ENCODE measurements at regions not wholly inside any gene's neighbourhood (a gene's known extent, or its start where the extent isn't known, plus 50 kb on each side); places are given as distances from the start of the nearest gene placed in this dataset.

DNA sequence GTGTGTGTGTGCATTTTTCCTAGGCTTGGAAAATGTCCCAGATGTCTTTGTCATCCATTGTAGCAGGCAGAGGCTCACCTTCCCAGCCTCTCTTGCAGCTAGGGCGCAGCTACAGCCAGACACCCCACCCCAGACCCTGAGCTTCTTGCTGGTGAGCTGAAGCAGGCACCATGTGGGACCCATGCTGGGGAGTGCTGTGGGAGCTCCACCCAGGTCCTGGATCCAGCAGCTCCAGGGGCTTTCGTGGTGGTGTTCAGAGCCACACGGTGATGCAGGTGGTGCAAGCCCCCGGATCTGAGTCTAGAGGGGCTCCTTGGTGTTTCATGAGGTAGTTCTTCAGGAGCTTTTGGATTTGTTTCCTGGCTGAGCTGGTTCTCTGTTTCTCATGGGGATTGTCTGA is 56.0 kb upstream of the ZFP64 start:
- WGBS, 2 donors, result 88 to 94% methylated on average over 4 of the region's 4 CpGs
- no peak overlapping the region for H3K4me3 ChIP-seq
- no peak for DNase-seq
- H3K9me3 ChIP-seq, result no peaks in the 10 kb centered on the region
- intact Hi-C loops (cut with DNase I), result no loop called here
- no peaks in the 10 kb centered on the region for H3K27me3 ChIP-seq
- H3K36me3 ChIP-seq, result no peaks in the 10 kb centered on the region
- no peak overlapping the region for H3K27ac ChIP-seq
- TF ChIP-seq POLR2AphosphoS5 (IDR thresholded peaks at IDR 0.05) (no peak), POLR2A (IDR thresholded peaks at IDR 0.05) (no peak), EP300 (IDR thresholded peaks at IDR 0.05) (no peak)
- TF ChIP-seq, protein P1, sequence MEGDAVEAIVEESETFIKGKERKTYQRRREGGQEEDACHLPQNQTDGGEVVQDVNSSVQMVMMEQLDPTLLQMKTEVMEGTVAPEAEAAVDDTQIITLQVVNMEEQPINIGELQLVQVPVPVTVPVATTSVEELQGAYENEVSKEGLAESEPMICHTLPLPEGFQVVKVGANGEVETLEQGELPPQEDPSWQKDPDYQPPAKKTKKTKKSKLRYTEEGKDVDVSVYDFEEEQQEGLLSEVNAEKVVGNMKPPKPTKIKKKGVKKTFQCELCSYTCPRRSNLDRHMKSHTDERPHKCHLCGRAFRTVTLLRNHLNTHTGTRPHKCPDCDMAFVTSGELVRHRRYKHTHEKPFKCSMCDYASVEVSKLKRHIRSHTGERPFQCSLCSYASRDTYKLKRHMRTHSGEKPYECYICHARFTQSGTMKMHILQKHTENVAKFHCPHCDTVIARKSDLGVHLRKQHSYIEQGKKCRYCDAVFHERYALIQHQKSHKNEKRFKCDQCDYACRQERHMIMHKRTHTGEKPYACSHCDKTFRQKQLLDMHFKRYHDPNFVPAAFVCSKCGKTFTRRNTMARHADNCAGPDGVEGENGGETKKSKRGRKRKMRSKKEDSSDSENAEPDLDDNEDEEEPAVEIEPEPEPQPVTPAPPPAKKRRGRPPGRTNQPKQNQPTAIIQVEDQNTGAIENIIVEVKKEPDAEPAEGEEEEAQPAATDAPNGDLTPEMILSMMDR (IDR thresholded peaks at IDR 0.05), result no peak
- H3K4me1 ChIP-seq, result no peaks in the 10 kb centered on the region

DNA sequence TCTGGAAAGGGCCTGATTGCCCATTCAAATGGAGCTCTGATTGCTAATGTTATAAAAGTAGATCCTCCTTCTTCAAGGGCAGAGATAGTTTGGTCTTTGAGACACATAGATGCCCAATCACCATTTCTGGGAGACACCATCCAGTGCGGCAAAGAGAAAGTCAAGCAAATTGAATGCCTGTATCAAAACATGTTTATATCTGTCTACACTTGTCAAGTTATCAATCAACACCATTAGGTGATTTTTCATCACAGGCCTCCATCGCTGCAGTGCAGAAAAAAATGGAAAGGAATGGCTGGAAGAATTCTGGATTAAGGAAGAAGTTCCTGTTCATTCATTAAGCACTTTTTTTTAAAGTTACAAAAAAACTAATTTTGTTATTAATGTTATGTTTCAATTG is 54.8 kb upstream of the ZFP64 start:
- Histone ChIP-seq H3K4me1 (no peaks in the 10 kb centered on the region), H3K9me3 (no peaks in the 10 kb centered on the region), H3K36me3 (no peaks in the 10 kb centered on the region), H3K27me3 (no peaks in the 10 kb centered on the region), H3K4me3 (no peak overlapping the region), H3K27ac (no peak overlapping the region)
- DNase-seq, result no peak
- WGBS, 2 donors, result 92 to 94% methylated on average over 2 of the region's 2 CpGs
- intact Hi-C loops (cut with DNase I), result no loop called here
- TF ChIP-seq, protein P1 (IDR thresholded peaks at IDR 0.05), result no peak
- TF ChIP-seq POLR2AphosphoS5 (IDR thresholded peaks at IDR 0.05) (no peak), POLR2A (IDR thresholded peaks at IDR 0.05) (no peak), EP300 (IDR thresholded peaks at IDR 0.05) (no peak)

DNA sequence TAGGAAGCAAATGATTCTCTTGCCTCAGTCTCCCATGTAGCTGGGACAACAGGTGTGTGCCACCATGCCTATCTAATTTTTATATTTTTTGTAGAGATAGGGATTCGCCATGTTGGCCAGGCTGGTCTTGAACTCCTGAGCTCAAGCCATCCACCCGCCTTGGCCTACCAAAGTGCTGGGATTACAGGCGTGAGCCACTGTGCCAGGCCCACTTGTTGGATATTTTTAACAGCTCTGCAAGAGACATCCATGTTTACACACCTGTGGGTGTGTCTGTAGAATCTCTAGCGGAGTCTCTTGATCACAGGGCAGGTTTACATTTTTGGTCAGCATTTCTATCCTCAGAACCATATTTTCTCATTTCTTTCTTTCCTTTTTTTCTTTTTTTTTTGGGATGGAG is 53.1 kb upstream of the ZFP64 start:
- Histone ChIP-seq H3K27me3 (no peaks in the 10 kb centered on the region), H3K9me3 (no peaks in the 10 kb centered on the region), H3K36me3 (no peaks in the 10 kb centered on the region), H3K4me1 (no peaks in the 10 kb centered on the region), H3K27ac (no peak overlapping the region), H3K4me3 (no peak overlapping the region)
- 54 to 81% methylated on average over 4 of the region's 4 CpGs for WGBS, 2 donors
- TF ChIP-seq POLR2AphosphoS5 (IDR thresholded peaks at IDR 0.05), result no peak
- no peak for TF ChIP-seq EP300 (IDR thresholded peaks at IDR 0.05)
- TF ChIP-seq, protein P1 (IDR thresholded peaks at IDR 0.05), result no peak
- TF ChIP-seq POLR2A (IDR thresholded peaks at IDR 0.05), result no peak
- intact Hi-C loops (cut with DNase I), result loop anchor here (5.0 kb wide), 2 partner anchors 138 to 1303 kb away; no protein-coding TSS in a partner anchor
- DNase-seq, result no peak

DNA sequence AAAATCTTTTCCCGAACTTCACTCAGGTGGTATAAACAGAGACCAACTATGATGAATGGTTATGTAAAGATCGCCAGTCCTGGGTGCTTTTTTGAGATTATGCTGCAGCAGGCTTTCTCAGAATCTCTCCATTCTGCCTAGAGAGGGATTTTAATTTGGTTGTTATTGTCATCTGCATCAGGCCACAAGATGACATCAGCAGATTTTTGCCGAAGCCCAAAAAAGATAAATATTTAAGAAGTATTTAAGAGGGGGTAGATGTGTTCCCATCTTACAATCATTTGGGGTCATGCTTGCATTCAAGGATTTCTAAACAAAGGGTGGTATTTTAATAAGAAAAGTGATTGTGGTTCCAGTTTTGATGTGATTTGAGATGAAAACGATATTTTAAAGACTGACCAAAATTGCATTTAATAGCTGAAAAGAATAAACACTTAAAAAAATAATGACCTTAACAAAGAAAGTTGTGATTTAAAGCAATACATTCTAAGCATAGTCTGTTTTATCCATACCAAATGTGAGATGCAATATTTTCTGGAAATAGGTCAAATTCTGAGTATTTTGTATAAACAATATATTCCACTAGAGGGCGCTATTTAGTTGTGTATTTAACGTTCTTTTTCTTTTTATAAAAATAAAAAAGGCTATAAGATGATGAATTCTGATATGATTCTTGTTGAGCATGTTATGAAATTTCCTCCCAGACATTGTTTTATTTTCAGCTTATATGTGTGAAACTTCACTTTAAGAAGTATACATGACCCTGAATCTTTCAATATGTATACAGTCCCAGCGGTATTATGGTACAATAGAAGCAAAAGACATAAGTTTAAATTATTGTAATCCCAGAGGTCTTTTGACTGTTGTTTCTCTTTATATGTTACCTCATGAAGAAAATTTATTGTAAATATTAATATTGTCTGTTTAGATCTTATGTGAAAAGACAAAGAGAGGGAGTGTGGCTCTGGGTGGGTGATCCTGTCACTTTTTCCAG is 51.0 kb upstream of the ZFP64 start:
- H3K9me3 ChIP-seq, result no peaks in the 10 kb centered on the region
- no peak for DNase-seq
- no peaks in the 10 kb centered on the region for H3K36me3 ChIP-seq
- no peaks in the 10 kb centered on the region for H3K27me3 ChIP-seq
- H3K4me1 ChIP-seq, result no peaks in the 10 kb centered on the region
- H3K27ac ChIP-seq, result no peak overlapping the region
- TF ChIP-seq, protein P1 (IDR thresholded peaks at IDR 0.05), result peak in 3 of 4 experiments; percentile 18 to 66 (median 41)
- TF ChIP-seq EP300 (IDR thresholded peaks at IDR 0.05), result no peak
- WGBS, 2 donors, result 53 to 61% methylated on average over 7 of the region's 7 CpGs
- H3K4me3 ChIP-seq, result no peak overlapping the region
- intact Hi-C loops (cut with DNase I), result loop anchor here (5.0 kb wide), 2 partner anchors 140 to 1305 kb away; no protein-coding TSS in a partner anchor

Small RNA genes in the stretch of these regions (small RNA-seq; reads per million reads assigned to genes)
- gene RF02271, result 0 reads per million in 3 donors
- 0 to 0.18 (median 0) reads per million in 3 donors for gene RPL36P1
